Loucy (cell line): ENCODE measurements at regions not wholly inside any gene's neighbourhood (a gene's known extent, or its start where the extent isn't known, plus 50 kb on each side); places are given as distances from the start of the nearest gene placed in this dataset.

ENCODE experiments used
- H2AFZ ChIP-seq: fragments of 200-600 bp; sonication (generic); 2 replicates; pipeline ENCODE4 v1.6.0; 2016; ENCODE audit warnings: antibody characterized with exemption, mild to moderate bottlenecking, low read length, moderate library complexity
- H3F3A ChIP-seq: fragments of 200-600 bp; 2 replicates; pipeline ENCODE4 v1.6.0; 2016; ENCODE audit warnings: antibody characterized with exemption, low read depth, mild to moderate bottlenecking
- H3K27me3 ChIP-seq: fragments of 200-600 bp; sonication (generic); 2 replicates; pipeline ENCODE4 v1.6.1; 2014; ENCODE audit warnings: low read length, mild to moderate bottlenecking; ENCODE audit not compliant: insufficient read depth, poor library complexity, severe bottlenecking
- H3K36me3 ChIP-seq: fragments of 200-600 bp; sonication (generic); 2 replicates; pipeline ENCODE4 v1.6.1; 2016; ENCODE audit warnings: low read length; ENCODE audit not compliant: insufficient read depth
- H3K4me1 ChIP-seq: fragments of 200-600 bp; sonication (generic); 2 replicates; pipeline ENCODE4 v1.5.1; 2014; ENCODE audit warnings: low read length, mild to moderate bottlenecking; ENCODE audit not compliant: insufficient read depth, poor library complexity, severe bottlenecking
- H3K4me2 ChIP-seq: fragments of 200-600 bp; sonication (generic); 2 replicates; pipeline ENCODE4 v1.6.0; 2014; ENCODE audit warnings: antibody characterized with exemption, low read length, low read depth, mild to moderate bottlenecking; ENCODE audit not compliant: poor library complexity, severe bottlenecking
- H3K4me3 ChIP-seq: fragments of 200-600 bp; sonication (generic); 2 replicates; pipeline ENCODE4 v1.5.1; 2014; ENCODE audit warnings: low read length, mild to moderate bottlenecking, mixed read lengths; ENCODE audit not compliant: poor library complexity, severe bottlenecking
- H3K79me2 ChIP-seq: fragments of 200-600 bp; sonication (generic); 2 replicates; pipeline ENCODE4 v1.6.1; 2014; ENCODE audit warnings: low read length; ENCODE audit not compliant: insufficient read depth
- H3K9ac ChIP-seq: fragments of 200-600 bp; sonication (generic); 2 replicates; pipeline ENCODE4 v1.6.0; 2014; ENCODE audit warnings: mild to moderate bottlenecking, low read depth, low read length, moderate library complexity; ENCODE audit not compliant: poor library complexity, severe bottlenecking
- H3K9me2 ChIP-seq: fragments of 200-600 bp; sonication (generic); replicated peaks from 2 replicates; pipeline ENCODE4 v1.6.1; 2016; ENCODE audit warnings: low read depth, low read length, mixed read lengths
- H3K9me3 ChIP-seq: fragments of 200-600 bp; sonication (generic); 2 replicates; pipeline ENCODE4 v1.6.1; 2014; ENCODE audit warnings: mild to moderate bottlenecking, antibody characterized with exemption, low read length, low read depth; ENCODE audit not compliant: insufficient read depth
- H4K20me1 ChIP-seq: fragments of 200-600 bp; sonication (generic); 2 replicates; pipeline ENCODE4 v1.6.0; 2014; ENCODE audit warnings: antibody characterized with exemption, low read length, mild to moderate bottlenecking; ENCODE audit not compliant: insufficient read depth, poor library complexity, severe bottlenecking
- EZH2phosphoT487 ChIP-seq: fragments of 200-600 bp; IDR thresholded peaks from 2 replicates; pipeline ENCODE4 v1.6.1; 2018; ENCODE audit warnings: antibody characterized with exemption, mild to moderate bottlenecking, moderate library complexity, borderline replicate concordance
- TF ChIP-seq, protein P1 (sequence below): fragments of 200-600 bp; sonication (generic); conservative IDR thresholded peaks from 2 replicates; pipeline ENCODE4 v1.5.1; 2014; ENCODE audit warnings: mild to moderate bottlenecking, antibody characterized with exemption, low read length

DNA sequence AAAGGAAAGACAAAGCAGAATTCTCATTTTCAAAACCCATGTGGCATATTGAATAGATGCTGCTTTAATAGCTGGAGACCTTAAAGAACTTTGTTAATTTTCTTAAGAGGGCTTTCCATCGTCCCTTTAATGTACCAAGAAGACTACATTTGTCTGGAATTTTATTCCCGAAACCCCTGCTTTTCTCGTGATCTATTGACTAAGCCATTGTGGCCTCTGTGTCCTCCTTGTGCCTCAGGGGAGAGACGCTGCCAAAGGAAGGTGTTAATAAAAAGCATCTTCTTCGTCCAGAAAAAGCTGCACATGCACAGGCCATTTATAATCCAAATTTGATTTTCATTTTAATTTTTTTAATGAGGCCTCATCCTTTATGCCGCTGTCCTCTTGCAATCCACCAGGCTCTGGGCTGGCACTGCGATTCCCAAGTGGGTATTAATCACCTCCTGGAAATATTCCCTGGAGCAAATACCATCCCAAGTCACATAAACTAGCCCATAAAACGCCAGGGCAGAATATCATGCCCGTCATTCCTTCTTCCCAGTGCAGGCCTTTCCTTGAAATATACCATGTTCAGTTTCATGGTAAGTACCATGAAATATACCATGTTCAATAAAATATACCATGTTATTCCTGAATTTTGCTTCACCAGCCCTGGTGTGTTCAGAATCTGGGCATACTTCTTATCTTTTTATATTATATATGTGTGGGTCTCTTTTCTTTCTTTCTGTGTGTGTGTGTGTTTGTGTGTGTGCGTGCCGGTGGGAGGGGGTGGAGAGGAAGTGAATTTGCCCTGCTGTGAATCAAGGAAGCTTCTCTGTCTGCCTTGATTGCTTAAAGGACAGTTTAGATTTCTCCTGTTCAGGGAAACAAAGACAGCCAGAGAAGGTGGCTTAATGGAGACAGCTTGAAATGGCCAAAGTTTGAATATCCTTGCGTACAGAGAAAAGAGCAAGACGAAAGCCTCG lies 147.6 kb downstream of the PHETA1 start:
- Histone ChIP-seq H3K9me3 (no peaks in the 10 kb centered on the region), H3K4me2 (no peak overlapping the region), H3F3A (peaks cover 14% of the 10 kb centered on the region; the same call in 1 of the 2 replicates), H3K9me2 (no peaks in the 10 kb centered on the region), H3K4me1 (peaks cover 28% of the 10 kb centered on the region), H3K9ac (no peak overlapping the region), H2AFZ (no peak overlapping the region), H3K4me3 (no peak overlapping the region), H4K20me1 (no peaks in the 10 kb centered on the region), H3K79me2 (no peaks in the 10 kb centered on the region), H3K36me3 (no peaks in the 10 kb centered on the region), H3K27me3 (no peaks in the 10 kb centered on the region)
- TF ChIP-seq, protein P1, sequence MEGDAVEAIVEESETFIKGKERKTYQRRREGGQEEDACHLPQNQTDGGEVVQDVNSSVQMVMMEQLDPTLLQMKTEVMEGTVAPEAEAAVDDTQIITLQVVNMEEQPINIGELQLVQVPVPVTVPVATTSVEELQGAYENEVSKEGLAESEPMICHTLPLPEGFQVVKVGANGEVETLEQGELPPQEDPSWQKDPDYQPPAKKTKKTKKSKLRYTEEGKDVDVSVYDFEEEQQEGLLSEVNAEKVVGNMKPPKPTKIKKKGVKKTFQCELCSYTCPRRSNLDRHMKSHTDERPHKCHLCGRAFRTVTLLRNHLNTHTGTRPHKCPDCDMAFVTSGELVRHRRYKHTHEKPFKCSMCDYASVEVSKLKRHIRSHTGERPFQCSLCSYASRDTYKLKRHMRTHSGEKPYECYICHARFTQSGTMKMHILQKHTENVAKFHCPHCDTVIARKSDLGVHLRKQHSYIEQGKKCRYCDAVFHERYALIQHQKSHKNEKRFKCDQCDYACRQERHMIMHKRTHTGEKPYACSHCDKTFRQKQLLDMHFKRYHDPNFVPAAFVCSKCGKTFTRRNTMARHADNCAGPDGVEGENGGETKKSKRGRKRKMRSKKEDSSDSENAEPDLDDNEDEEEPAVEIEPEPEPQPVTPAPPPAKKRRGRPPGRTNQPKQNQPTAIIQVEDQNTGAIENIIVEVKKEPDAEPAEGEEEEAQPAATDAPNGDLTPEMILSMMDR, result no peak
- no peak for TF ChIP-seq EZH2phosphoT487

DNA sequence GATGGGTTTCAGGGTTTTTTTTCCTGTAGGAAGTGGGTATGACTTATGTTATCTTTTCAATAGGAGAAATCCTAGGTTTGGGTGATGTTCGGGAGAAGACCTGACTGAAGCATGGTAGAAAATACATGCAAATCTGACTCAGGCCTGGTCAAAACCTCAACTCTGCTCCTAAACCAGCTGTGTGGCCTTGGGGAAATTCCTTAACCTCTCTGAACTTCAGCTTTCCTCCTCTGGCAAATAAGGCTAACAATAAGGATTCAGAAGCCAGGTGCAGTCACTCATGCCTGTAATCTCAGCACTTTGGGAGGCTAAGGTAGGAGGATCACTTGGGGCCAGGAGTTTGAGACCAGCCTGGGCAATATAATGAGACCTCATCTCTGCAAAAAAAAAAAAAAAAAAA lies 148.5 kb downstream of the PHETA1 start:
- H3K9me3 ChIP-seq, result no peaks in the 10 kb centered on the region
- no peaks in the 10 kb centered on the region for H3K9me2 ChIP-seq
- no peaks in the 10 kb centered on the region for H3K27me3 ChIP-seq
- no peaks in the 10 kb centered on the region for H4K20me1 ChIP-seq
- no peak overlapping the region for H2AFZ ChIP-seq
- no peaks in the 10 kb centered on the region for H3K79me2 ChIP-seq
- H3K9ac ChIP-seq, result no peak overlapping the region
- no peaks in the 10 kb centered on the region for H3K36me3 ChIP-seq
- no peak for TF ChIP-seq EZH2phosphoT487
- TF ChIP-seq, protein P1, result no peak
- peaks cover 14% of the 10 kb centered on the region; the same call in 1 of the 2 replicates for H3F3A ChIP-seq
- H3K4me2 ChIP-seq, result no peak overlapping the region
- peaks cover 25% of the 10 kb centered on the region for H3K4me1 ChIP-seq
- no peak overlapping the region for H3K4me3 ChIP-seq

DNA sequence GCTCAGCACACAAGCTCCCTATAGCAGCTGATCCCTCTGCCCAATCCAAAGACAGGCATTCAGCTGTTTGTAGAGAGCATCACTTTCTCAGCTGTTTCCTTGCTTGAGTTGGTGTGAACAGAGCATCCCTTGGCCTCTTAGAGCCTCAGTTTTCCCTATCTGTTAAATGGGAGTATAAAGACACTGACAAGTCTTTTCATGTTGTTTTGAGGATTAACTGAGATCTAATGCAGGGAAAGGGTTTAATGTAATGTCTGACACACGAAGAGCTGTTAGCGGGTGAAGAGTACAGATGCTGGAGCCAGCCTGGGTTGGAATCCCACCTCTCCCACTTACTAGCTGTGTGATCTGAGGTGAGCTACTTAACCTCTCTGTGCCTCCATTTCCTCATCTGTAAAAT lies 149.5 kb downstream of the PHETA1 start:
- TF ChIP-seq EZH2phosphoT487, result no peak
- TF ChIP-seq, protein P1, result no peak
- no peaks in the 10 kb centered on the region for H3K9me2 ChIP-seq
- H4K20me1 ChIP-seq, result no peaks in the 10 kb centered on the region
- no peaks in the 10 kb centered on the region for H3K79me2 ChIP-seq
- H3K9me3 ChIP-seq, result no peaks in the 10 kb centered on the region
- H3K9ac ChIP-seq, result no peak overlapping the region
- no peaks in the 10 kb centered on the region for H3K27me3 ChIP-seq
- H2AFZ ChIP-seq, result no peak overlapping the region
- no peaks in the 10 kb centered on the region for H3K36me3 ChIP-seq
- peaks cover 14% of the 10 kb centered on the region; the same call in 1 of the 2 replicates for H3F3A ChIP-seq
- no peak overlapping the region for H3K4me2 ChIP-seq
- no peak overlapping the region for H3K4me3 ChIP-seq
- H3K4me1 ChIP-seq, result peaks cover 16% of the 10 kb centered on the region
